ENCODE measurements at regions not wholly inside any gene's neighbourhood (a gene's known extent, or its start where the extent isn't known, plus 50 kb on each side); places are given as distances from the start of the nearest gene placed in this dataset.

- H3K4me1 ChIP-seq (ENCODE audit: control insufficient read depth in 1 of 2, insufficient read depth in 2 of 2, low read length in 2 of 2): peaks cover 25 to 40% of the 10 kb centered on the region in 2 donors
- H3K27ac ChIP-seq (ENCODE audit: low read depth in 1 of 2, low read length in 2 of 2): no peak overlapping the region
- H3K9ac ChIP-seq (ENCODE audit: insufficient read depth, low read length, poor library complexity, severe bottlenecking): no peak overlapping the region
- no peak overlapping the region for H2AFZ ChIP-seq (ENCODE audit: insufficient read depth, low read depth, low read length, poor library complexity, severe bottlenecking)
- Mint-ChIP-seq H3K4me1 (peaks cover 13% of the 10 kb centered on the region), H3K27ac (no peak overlapping the region), H3K36me3 (no peaks in the 10 kb centered on the region), H3K4me3 (no peak overlapping the region), H3K9me3 (no peaks in the 10 kb centered on the region), H3K27me3 (ENCODE audit: low read depth in 3 of 3) (peaks cover 0 to 3% (median 2%) of the 10 kb centered on the region in 3 donors)
- no peak for DNase-seq
- no peak overlapping the region for H3K4me3 ChIP-seq (replicated peaks in 1 of 3; ENCODE audit: low read depth in 2 of 3, low read length in 3 of 3)
- H3K27me3 ChIP-seq (ENCODE audit: control insufficient read depth in 2 of 2, insufficient read depth in 2 of 2, low read length in 2 of 2): no peaks in the 10 kb centered on the region
- H3K4me2 ChIP-seq (replicated peaks; ENCODE audit: extremely low read depth, low read length, poor library complexity, severe bottlenecking): no peak overlapping the region
- H3K9me3 ChIP-seq (replicated peaks in 1 of 2; ENCODE audit: control insufficient read depth in 1 of 2, insufficient read depth in 1 of 2, low read length in 2 of 2): peaks cover 0 to 6% of the 10 kb centered on the region in 2 donors
- no peaks in the 10 kb centered on the region for H3K79me2 ChIP-seq (ENCODE audit: insufficient read depth, low read length)
- TF ChIP-seq CTCF (IDR thresholded peaks at IDR 0.05): no peak
- 80% methylated on average over 1 of the region's 4 CpGs for WGBS (ENCODE audit: insufficient coverage)
- H3K36me3 ChIP-seq (replicated peaks in 1 of 2; ENCODE audit: control insufficient read depth in 1 of 2, insufficient read depth in 2 of 2, low read length in 2 of 2): no peaks in the 10 kb centered on the region
- H4K20me1 ChIP-seq (ENCODE audit: insufficient read depth, low read length): no peaks in the 10 kb centered on the region
- intact Hi-C loops (cut with micrococcal nuclease): no loop called here
Observed at GRCh38 chr6:27128311-27129094, 119.0 kb upstream of the PRSS16 start.

GRCh38 chr6:27129095-27129815, 118.2 kb upstream of the PRSS16 start:
- H3K4me3 ChIP-seq (replicated peaks in 1 of 3; ENCODE audit: low read depth in 2 of 3, low read length in 3 of 3): no peak overlapping the region
- Mint-ChIP-seq H3K27me3 (ENCODE audit: low read depth in 3 of 3) (peaks cover 0 to 3% (median 1%) of the 10 kb centered on the region in 3 donors), H3K27ac (no peak overlapping the region), H3K36me3 (no peaks in the 10 kb centered on the region), H3K4me1 (peaks cover 13% of the 10 kb centered on the region), H3K9me3 (peaks cover 0 to 4% (median 0%) of the 10 kb centered on the region in 7 donors), H3K4me3 (no peak overlapping the region)
- no peak overlapping the region for H2AFZ ChIP-seq (ENCODE audit: insufficient read depth, low read depth, low read length, poor library complexity, severe bottlenecking)
- peaks cover 33 to 47% of the 10 kb centered on the region in 2 donors for H3K4me1 ChIP-seq (ENCODE audit: control insufficient read depth in 1 of 2, insufficient read depth in 2 of 2, low read length in 2 of 2)
- no peak overlapping the region for H3K4me2 ChIP-seq (replicated peaks; ENCODE audit: extremely low read depth, low read length, poor library complexity, severe bottlenecking)
- H3K36me3 ChIP-seq (replicated peaks in 1 of 2; ENCODE audit: control insufficient read depth in 1 of 2, insufficient read depth in 2 of 2, low read length in 2 of 2): no peaks in the 10 kb centered on the region
- no peak overlapping the region for H3K9ac ChIP-seq (ENCODE audit: insufficient read depth, low read length, poor library complexity, severe bottlenecking)
- no peaks in the 10 kb centered on the region for H4K20me1 ChIP-seq (ENCODE audit: insufficient read depth, low read length)
- no peak overlapping the region for H3K27ac ChIP-seq (ENCODE audit: low read depth in 1 of 2, low read length in 2 of 2)
- no peak for TF ChIP-seq CTCF (IDR thresholded peaks at IDR 0.05)
- H3K79me2 ChIP-seq (ENCODE audit: insufficient read depth, low read length): no peaks in the 10 kb centered on the region
- H3K9me3 ChIP-seq (replicated peaks in 1 of 2; ENCODE audit: control insufficient read depth in 1 of 2, insufficient read depth in 1 of 2, low read length in 2 of 2): peaks cover 0 to 6% of the 10 kb centered on the region in 2 donors
- no peaks in the 10 kb centered on the region for H3K27me3 ChIP-seq (ENCODE audit: control insufficient read depth in 2 of 2, insufficient read depth in 2 of 2, low read length in 2 of 2)
- DNase-seq: no peak
- intact Hi-C loops (cut with micrococcal nuclease): no loop called here
- WGBS (ENCODE audit: insufficient coverage): 100% methylated on average over 1 of the region's 5 CpGs
